Urothelium cell line (cell line): ENCODE measurements at regions not wholly inside any gene's neighbourhood (a gene's known extent, or its start where the extent isn't known, plus 50 kb on each side); places are given as distances from the start of the nearest gene placed in this dataset.

Experiments
- DNase-seq: peaks from one replicate; pipeline ENCODE4 v3.0.0; 2011; ENCODE audit warnings: low spot score, mixed read lengths
- FAIRE-seq: peaks from 2 replicates; lab custom pipeline; 2011; peaks lifted over from hg19 to GRCh38; lab: Jason Lieb, UNC

- DNase-seq: no peak
Measured at GRCh38 chr22:27685970-27686369, 115.6 kb downstream of the MN1 start.

GRCh38 chr22:27686534-27686933 is 115.0 kb downstream of the MN1 start:
- peak; percentile 97 for DNase-seq
- FAIRE-seq: peak; percentile 98

More at GRCh38 chr22:27685970-27686369, 115.6 kb downstream of the MN1 start:
- no peak for FAIRE-seq

GRCh38 chr22:27687984-27688545 is 113.5 kb downstream of the MN1 start:
- peak; percentile 92 for FAIRE-seq
- no peak for DNase-seq

GRCh38 chr22:27689664-27690063 is 111.9 kb downstream of the MN1 start:
- no peak for DNase-seq
- no peak for FAIRE-seq

- FAIRE-seq: no peak
Measured at GRCh38 chr22:27690599-27690998, 111.0 kb downstream of the MN1 start.

GRCh38 chr22:27692243-27692642 is 109.3 kb downstream of the MN1 start:
- FAIRE-seq: peak; percentile 61
- no peak for DNase-seq

More at GRCh38 chr22:27690599-27690998, 111.0 kb downstream of the MN1 start:
- DNase-seq: no peak

- DNase-seq (no peak), FAIRE-seq (no peak)
Measured at GRCh38 chr22:27695925-27696324, 105.6 kb downstream of the MN1 start.

GRCh38 chr22:27697888-27698287 is 103.7 kb downstream of the MN1 start:
- DNase-seq: no peak
- peak; percentile 92 for FAIRE-seq
